ENCODE measurements at regions not wholly inside any gene's neighbourhood (a gene's known extent, or its start where the extent isn't known, plus 50 kb on each side); places are given as distances from the start of the nearest gene placed in this dataset.
"Not testable (repeated sequence)": the region's sequence is repeated elsewhere in the genome, so short reads cannot be mapped to it uniquely, and the experiment has no call there.

DNA sequence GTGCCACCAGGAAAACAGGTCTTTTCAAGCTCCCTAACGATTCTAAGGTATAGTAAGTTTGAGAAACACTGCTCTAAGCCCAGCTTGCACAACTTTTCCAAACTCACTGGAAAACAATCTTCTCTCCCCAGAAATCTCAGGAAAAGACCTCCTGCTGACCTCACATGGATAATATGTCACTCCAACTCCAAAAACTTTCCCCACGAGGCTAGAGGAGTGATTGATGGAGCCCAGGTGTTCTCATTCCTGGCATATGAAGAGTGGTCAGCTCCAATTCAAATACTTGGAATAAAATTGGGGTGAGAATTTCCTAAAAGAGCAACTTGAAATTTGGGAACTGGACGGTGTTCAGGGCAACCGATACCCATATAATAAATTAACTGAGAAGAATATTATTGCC, 299.9 kb downstream of the PPP4R3C start:
- no peak overlapping the region for H3K4me3 ChIP-seq (ENCODE audit: low read depth, low read length)
- no peaks in the 10 kb centered on the region for H3K27me3 ChIP-seq (ENCODE audit: control insufficient read depth, insufficient read depth, low read length)
- no peaks in the 10 kb centered on the region for H3K36me3 ChIP-seq (ENCODE audit: control insufficient read depth, insufficient read depth, low read length)
- ChIA-PET CTCF (no interaction called here), POLR2A (no interaction called here)
- TF ChIP-seq, protein P1, sequence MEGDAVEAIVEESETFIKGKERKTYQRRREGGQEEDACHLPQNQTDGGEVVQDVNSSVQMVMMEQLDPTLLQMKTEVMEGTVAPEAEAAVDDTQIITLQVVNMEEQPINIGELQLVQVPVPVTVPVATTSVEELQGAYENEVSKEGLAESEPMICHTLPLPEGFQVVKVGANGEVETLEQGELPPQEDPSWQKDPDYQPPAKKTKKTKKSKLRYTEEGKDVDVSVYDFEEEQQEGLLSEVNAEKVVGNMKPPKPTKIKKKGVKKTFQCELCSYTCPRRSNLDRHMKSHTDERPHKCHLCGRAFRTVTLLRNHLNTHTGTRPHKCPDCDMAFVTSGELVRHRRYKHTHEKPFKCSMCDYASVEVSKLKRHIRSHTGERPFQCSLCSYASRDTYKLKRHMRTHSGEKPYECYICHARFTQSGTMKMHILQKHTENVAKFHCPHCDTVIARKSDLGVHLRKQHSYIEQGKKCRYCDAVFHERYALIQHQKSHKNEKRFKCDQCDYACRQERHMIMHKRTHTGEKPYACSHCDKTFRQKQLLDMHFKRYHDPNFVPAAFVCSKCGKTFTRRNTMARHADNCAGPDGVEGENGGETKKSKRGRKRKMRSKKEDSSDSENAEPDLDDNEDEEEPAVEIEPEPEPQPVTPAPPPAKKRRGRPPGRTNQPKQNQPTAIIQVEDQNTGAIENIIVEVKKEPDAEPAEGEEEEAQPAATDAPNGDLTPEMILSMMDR (IDR thresholded peaks at IDR 0.05; ENCODE audit: insufficient read depth, low read depth, low read length), result no peak
- no peak for DNase-seq (ENCODE audit: low read depth)

DNA sequence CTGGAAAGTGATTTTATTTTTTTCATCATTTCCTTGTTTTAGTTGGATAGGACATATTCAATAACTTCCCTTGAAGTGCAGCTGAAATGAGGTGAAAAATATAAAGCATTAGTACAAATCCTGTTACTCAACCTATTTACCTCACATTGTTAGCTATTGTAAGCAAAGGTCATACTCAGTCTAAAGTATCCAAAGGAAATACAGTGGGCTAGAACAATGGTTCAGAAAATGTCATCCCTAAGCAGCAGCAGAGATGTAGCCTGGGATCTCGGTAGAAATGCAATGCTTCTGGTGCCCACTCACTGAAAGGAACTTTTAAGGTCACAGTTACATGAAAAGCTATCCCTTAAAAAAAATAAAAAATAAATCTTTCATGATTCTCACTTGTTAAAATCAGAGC, 300.6 kb downstream of the PPP4R3C start:
- TF ChIP-seq, protein P1 (IDR thresholded peaks at IDR 0.05; ENCODE audit: insufficient read depth, low read depth, low read length), result no peak
- H3K36me3 ChIP-seq (ENCODE audit: control insufficient read depth, insufficient read depth, low read length), result no peaks in the 10 kb centered on the region
- DNase-seq (ENCODE audit: low read depth), result no peak
- ChIA-PET POLR2A (no interaction called here), CTCF (no interaction called here)
- no peak overlapping the region for H3K4me3 ChIP-seq (ENCODE audit: low read depth, low read length)
- no peaks in the 10 kb centered on the region for H3K27me3 ChIP-seq (ENCODE audit: control insufficient read depth, insufficient read depth, low read length)

DNA sequence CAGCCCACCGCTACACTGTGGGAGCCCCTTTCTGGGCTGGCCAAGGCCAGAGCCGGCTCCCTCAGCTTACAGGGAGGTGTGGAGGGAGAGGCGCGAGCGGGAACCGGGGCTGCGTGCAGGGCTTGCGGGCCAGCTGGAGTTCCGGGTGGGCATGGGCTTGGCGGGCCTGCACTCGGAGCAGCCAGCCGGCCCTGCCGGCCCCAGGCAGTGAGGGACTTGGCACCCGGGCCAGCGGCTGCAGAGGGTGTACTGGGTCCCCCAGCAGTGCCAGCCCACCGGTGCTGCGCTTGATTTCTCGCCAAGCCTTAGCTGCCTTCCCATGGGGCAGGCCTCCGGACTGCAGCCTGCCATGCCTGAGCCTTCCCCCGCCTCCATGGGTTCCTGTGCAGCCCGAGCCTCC, 306.2 kb downstream of the PPP4R3C start:
- H3K4me3 ChIP-seq (ENCODE audit: low read depth, low read length); DNase-seq (ENCODE audit: low read depth); CTCF ChIA-PET; H3K36me3 ChIP-seq (ENCODE audit: control insufficient read depth, insufficient read depth, low read length); POLR2A ChIA-PET; H3K27me3 ChIP-seq (ENCODE audit: control insufficient read depth, insufficient read depth, low read length): not testable (repeated sequence)

DNA sequence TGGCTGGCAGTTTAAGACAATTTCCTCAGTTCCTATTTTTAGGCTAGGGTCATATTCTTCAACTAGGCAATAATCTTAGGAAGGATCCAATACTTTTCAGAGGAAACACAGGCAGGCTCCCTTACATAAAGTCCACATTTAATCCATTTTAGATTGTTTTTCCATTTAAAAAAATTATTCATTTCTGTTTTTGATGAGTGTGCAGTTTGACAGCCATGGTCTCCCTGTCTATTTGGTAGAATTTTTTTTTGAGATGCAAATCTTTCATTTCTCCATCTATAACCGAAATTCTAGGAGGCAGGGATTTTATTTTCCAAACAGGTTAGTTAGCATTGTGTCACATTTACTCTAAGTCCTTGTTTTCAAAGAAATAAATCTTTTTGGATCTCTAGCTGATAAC, 326.8 kb downstream of the PPP4R3C start:
- ChIA-PET CTCF (no interaction called here), POLR2A (no interaction called here)
- no peak overlapping the region for H3K4me3 ChIP-seq (ENCODE audit: low read depth, low read length)
- no peaks in the 10 kb centered on the region for H3K36me3 ChIP-seq (ENCODE audit: control insufficient read depth, insufficient read depth, low read length)
- DNase-seq (ENCODE audit: low read depth), result no peak
- TF ChIP-seq, protein P1 (IDR thresholded peaks at IDR 0.05; ENCODE audit: insufficient read depth, low read depth, low read length), result no peak
- no peaks in the 10 kb centered on the region for H3K27me3 ChIP-seq (ENCODE audit: control insufficient read depth, insufficient read depth, low read length)

DNA sequence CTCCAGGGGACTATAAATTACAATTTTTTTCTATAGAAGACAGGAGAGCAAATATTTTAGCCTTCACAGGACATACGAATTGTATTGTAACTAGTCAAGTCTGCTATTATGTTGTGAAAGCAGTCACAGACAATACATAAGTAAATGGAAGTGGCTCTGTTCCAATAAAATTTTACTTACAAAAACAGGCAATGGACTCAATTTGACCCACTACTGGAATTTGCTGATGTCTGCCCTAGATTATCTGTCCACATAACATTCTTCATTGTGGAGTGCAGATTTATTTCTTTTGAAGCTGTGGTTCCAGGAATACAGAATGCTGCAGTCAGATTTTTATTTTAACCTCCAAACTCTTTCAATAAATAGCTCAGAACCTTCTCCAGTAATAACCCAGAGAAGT, 330.3 kb downstream of the PPP4R3C start:
- H3K27me3 ChIP-seq (ENCODE audit: control insufficient read depth, insufficient read depth, low read length), result no peaks in the 10 kb centered on the region
- ChIA-PET POLR2A (no interaction called here), CTCF (no interaction called here)
- H3K36me3 ChIP-seq (ENCODE audit: control insufficient read depth, insufficient read depth, low read length), result no peaks in the 10 kb centered on the region
- TF ChIP-seq, protein P1 (IDR thresholded peaks at IDR 0.05; ENCODE audit: insufficient read depth, low read depth, low read length), result no peak
- no peak overlapping the region for H3K4me3 ChIP-seq (ENCODE audit: low read depth, low read length)
- no peak for DNase-seq (ENCODE audit: low read depth)

DNA sequence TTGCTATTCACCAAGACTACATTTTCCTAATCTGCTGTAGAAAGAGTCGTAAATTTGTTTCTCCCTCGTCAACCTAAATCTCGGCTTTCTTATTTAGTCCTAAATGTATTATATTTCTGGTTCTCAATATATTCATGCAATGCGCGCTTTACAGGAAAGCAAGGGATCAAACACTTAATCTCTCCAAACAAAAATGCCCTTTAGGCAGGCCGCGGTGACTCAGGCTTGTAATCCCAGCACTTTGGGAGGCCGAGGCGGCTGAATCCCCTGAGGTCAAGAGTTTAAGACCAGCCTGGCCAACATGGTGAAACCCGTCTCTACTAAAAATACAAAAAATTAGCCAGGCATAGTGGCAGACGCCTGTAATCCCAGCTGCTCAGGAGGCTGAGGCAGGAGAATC, 376.0 kb downstream of the PPP4R3C start:
- H3K4me3 ChIP-seq (ENCODE audit: low read depth, low read length); POLR2A ChIA-PET; H3K27me3 ChIP-seq (ENCODE audit: control insufficient read depth, insufficient read depth, low read length); CTCF ChIA-PET; DNase-seq (ENCODE audit: low read depth); H3K36me3 ChIP-seq (ENCODE audit: control insufficient read depth, insufficient read depth, low read length): not testable (repeated sequence)

Measured in BJ (cell line).